ENCODE measurements at regions not wholly inside any gene's neighbourhood (a gene's known extent, or its start where the extent isn't known, plus 50 kb on each side); places are given as distances from the start of the nearest gene placed in this dataset.

GRCh38 chr18:46346213-46346612 is 242.0 kb downstream of the HAUS1 start (continued):
- TF ChIP-seq ZBTB44 (tag by site-specific recombination; IDR thresholded peaks at IDR 0.05) (no peak), AEBP2 (tag by site-specific recombination; IDR thresholded peaks at IDR 0.05; ENCODE audit: borderline replicate concordance) (no peak), ZNF155 (tag by site-specific recombination; IDR thresholded peaks at IDR 0.05) (no peak), ZNF707 (tag by site-specific recombination; IDR thresholded peaks at IDR 0.05) (no peak), ZNF610 (tag by site-specific recombination; IDR thresholded peaks at IDR 0.05; ENCODE audit: borderline replicate concordance) (no peak), ZNF561 (tag by site-specific recombination; IDR thresholded peaks at IDR 0.05; ENCODE audit: borderline replicate concordance) (no peak), KLF8 (tag by site-specific recombination; IDR thresholded peaks at IDR 0.05) (no peak), SP3 (tag by site-specific recombination; IDR thresholded peaks at IDR 0.05) (no peak), BCL11A (tag by site-specific recombination; IDR thresholded peaks at IDR 0.05; ENCODE audit: low read depth) (no peak), ZNF148 (tag by site-specific recombination; IDR thresholded peaks at IDR 0.05; ENCODE audit: borderline replicate concordance) (no peak), ZNF23 (tag by site-specific recombination; IDR thresholded peaks at IDR 0.05; ENCODE audit: borderline replicate concordance) (no peak)

- Histone ChIP-seq H3K9me3 (ENCODE audit: control insufficient read depth, insufficient read depth, low read depth, low read length) (no peaks in the 10 kb centered on the region), H3K4me3 (ENCODE audit: low read depth, low read length) (no peak overlapping the region), H3K36me3 (ENCODE audit: control insufficient read depth in 2 of 2, insufficient read depth in 1 of 2, low read length in 2 of 2) (no peaks in the 10 kb centered on the region), H3K27ac (ENCODE audit: extremely low read depth, low read depth, low read length) (no peak overlapping the region), H3K4me1 (ENCODE audit: control insufficient read depth, insufficient read depth, low read length) (no peaks in the 10 kb centered on the region)
- TF ChIP-seq ZNF423 (tag by site-specific recombination; IDR thresholded peaks at IDR 0.05) (no peak), ZNF280D (tag by site-specific recombination; IDR thresholded peaks at IDR 0.05) (no peak), ZSCAN16 (tag by site-specific recombination; IDR thresholded peaks at IDR 0.05) (no peak), PBX3 (CRISPR knock-in tag; IDR thresholded peaks at IDR 0.05) (no peak), ZBTB20 (tag by site-specific recombination; IDR thresholded peaks at IDR 0.05) (no peak), BCL6B (tag by site-specific recombination; IDR thresholded peaks at IDR 0.05) (no peak), CTCF (tag by site-specific recombination; IDR thresholded peaks at IDR 0.05) (no peak), ZNF701 (tag by site-specific recombination; IDR thresholded peaks at IDR 0.05) (no peak), ZNF585B (tag by site-specific recombination; IDR thresholded peaks at IDR 0.05) (no peak), ZNF529 (tag by site-specific recombination; IDR thresholded peaks at IDR 0.05; ENCODE audit: insufficient replicate concordance) (no peak), ZNF660 (tag by site-specific recombination; IDR thresholded peaks at IDR 0.05) (no peak)
- POLR2A ChIA-PET = no interaction called here
- CTCF ChIA-PET = no interaction called here
These were observed 242.9 kb downstream of the HAUS1 start for GRCh38 chr18:46346896-46347630.
